Transverse colon (tissue), 4 donors: ENCODE measurements at regions not wholly inside any gene's neighbourhood (a gene's known extent, or its start where the extent isn't known, plus 50 kb on each side); places are given as distances from the start of the nearest gene placed in this dataset.

Experiments used
- DNase-seq: peaks from one replicate; pipeline ENCODE4 v3.0.0-alpha.2; 2019
- H3K27ac ChIP-seq, 4 donors: fragments of 200-600 bp; sonication (generic); 2 replicates each; pipeline ENCODE4 v1.5.1; 2016 to 2018; ENCODE audit warnings: inconsistent platforms in 4 of 4
- H3K27me3 ChIP-seq: fragments of 200-600 bp; sonication (generic); 2 replicates; pipeline ENCODE4 v1.5.1; 2017; ENCODE audit warnings: inconsistent platforms
- H3K36me3 ChIP-seq, 4 donors: fragments of 200-600 bp; sonication (generic); 2 replicates each; pipeline ENCODE4 v1.5.1; 2017 to 2019; ENCODE audit warnings: inconsistent platforms in 4 of 4
- H3K4me1 ChIP-seq, 4 donors: fragments of 200-600 bp; sonication (generic); 2 replicates each; pipeline ENCODE4 v1.5.1; 2017 to 2020; ENCODE audit warnings: inconsistent platforms in 4 of 4
- H3K4me3 ChIP-seq, 4 donors: fragments of 200-600 bp; sonication (generic); 1 replicate in 1 of 4; 2 replicates in 3 of 4; pipeline versions ENCODE4 v1.5.1 to v1.6.1; 2017 to 2019; ENCODE audit warnings: inconsistent platforms in 4 of 4
- H3K9me3 ChIP-seq, 2 donors: fragments of 200-600 bp; sonication (generic); 2 replicates each; pipeline ENCODE4 v1.5.1; 2017 to 2019; ENCODE audit warnings: inconsistent platforms in 2 of 2
- CTCF ChIP-seq, 5 experiments: fragments of 200-600 bp in 3 of 5; fragments of 450-650 bp in 2 of 5; sonication (generic) in 3 of 5; IDR thresholded peaks; 1 replicate in 2 of 5; 2 replicates in 3 of 5; pipeline ENCODE4 v1.5.1; 2016 to 2017; ENCODE audit warnings: antibody characterized with exemption in 5 of 5, inconsistent platforms in 3 of 5, mild to moderate bottlenecking in 2 of 5, moderate library complexity in 1 of 5
- EP300 ChIP-seq: sonication (generic); formaldehyde crosslinking; IDR thresholded peaks from one replicate; pipeline ENCODE4 v1.6.1; 2017; ENCODE audit warnings: antibody characterized with exemption, low read depth
- POLR2A ChIP-seq: fragments of 450-650 bp; IDR thresholded peaks from one replicate; pipeline ENCODE4 v1.6.1; 2016; ENCODE audit warnings: antibody characterized with exemption, mild to moderate bottlenecking, moderate library complexity
- POLR2AphosphoS5 ChIP-seq, 3 donors: sonication (generic); formaldehyde crosslinking; IDR thresholded peaks; one replicate each; pipeline ENCODE4 v1.6.1; 2016; ENCODE audit warnings: antibody characterized with exemption in 3 of 3
- WGBS, 2 donors: methylation state at CpG; one replicate each; pipeline ENCODE4 v1.1.5; 2018; ENCODE audit warnings: low coverage in 1 of 2; 5-methylcytosine and 5-hydroxymethylcytosine counted together
- in situ Hi-C, 4 donors: fragments of 200-750 bp; cut with MboI; loops; one replicate each; pipeline versions ENCODE4 v1.15.0 to v1.15.1; 2017; ENCODE audit warnings: low sequenced_read_pairs in 3 of 4, low pct_ligation_motif_present in 1 of 4, low pct_unique_long_range_greater_than_20kb in 1 of 4
- intact Hi-C: fragments of 100-400 bp; cut with DNase I; formaldehyde crosslinking; loops from one replicate; pipeline ENCODE4 v1.15.1; 2023; ENCODE audit warnings: low total_unique reads

GRCh38 chr4:176924238-176924637 lies 131.5 kb upstream of the VEGFC start:
- Histone ChIP-seq H3K27me3 (no peaks in the 10 kb centered on the region), H3K27ac (no peak overlapping the region), H3K36me3 (no peaks in the 10 kb centered on the region), H3K9me3 (no peaks in the 10 kb centered on the region), H3K4me3 (no peak overlapping the region), H3K4me1 (no peaks in the 10 kb centered on the region)
- TF ChIP-seq EP300 = no peak
- WGBS, 2 donors = 94 to 100% methylated on average over 4 of the region's 4 CpGs
- no peak for DNase-seq
- in situ Hi-C loops (no loop called here), intact Hi-C loops (no loop called here)

- WGBS, 2 donors = 35 to 40% methylated on average over 2 of the region's 2 CpGs
- no peak overlapping the region for H3K27ac ChIP-seq
- H3K4me1 ChIP-seq = no peaks in the 10 kb centered on the region
- H3K4me3 ChIP-seq = no peak overlapping the region
- no peaks in the 10 kb centered on the region for H3K9me3 ChIP-seq
- TF ChIP-seq EP300 (no peak), POLR2A (no peak), CTCF (IDR thresholded peaks at IDR 0.05) (no peak), POLR2AphosphoS5 (IDR thresholded peaks at IDR 0.05) (no peak)
- no peaks in the 10 kb centered on the region for H3K36me3 ChIP-seq
- DNase-seq = no peak
- in situ Hi-C loops (no loop called here), intact Hi-C loops (no loop called here)
- H3K27me3 ChIP-seq = no peaks in the 10 kb centered on the region
These were observed 133.2 kb upstream of the VEGFC start for GRCh38 chr4:176925962-176926361.

- H3K36me3 ChIP-seq = no peaks in the 10 kb centered on the region
- H3K4me3 ChIP-seq = no peak overlapping the region
- no peak for DNase-seq
- no peak overlapping the region for H3K27ac ChIP-seq
- intact Hi-C loops = no loop called here
- no peaks in the 10 kb centered on the region for H3K4me1 ChIP-seq
- in situ Hi-C loops = no loop called here
- TF ChIP-seq CTCF (IDR thresholded peaks at IDR 0.05) (no peak), EP300 (no peak), POLR2AphosphoS5 (IDR thresholded peaks at IDR 0.05) (no peak), POLR2A (no peak)
- H3K27me3 ChIP-seq = no peaks in the 10 kb centered on the region
- 78 to 81% methylated on average over 1 of the region's 1 CpG for WGBS, 2 donors
- H3K9me3 ChIP-seq = no peaks in the 10 kb centered on the region
These were observed 134.4 kb upstream of the VEGFC start for GRCh38 chr4:176927117-176927516.

GRCh38 chr4:176927664-176928063 lies 134.9 kb upstream of the VEGFC start:
- in situ Hi-C loops = no loop called here

More at GRCh38 chr4:176927664-176928063, 134.9 kb upstream of the VEGFC start:
- Histone ChIP-seq H3K9me3 (no peaks in the 10 kb centered on the region), H3K27ac (no peak overlapping the region), H3K4me1 (no peaks in the 10 kb centered on the region), H3K4me3 (no peak overlapping the region), H3K27me3 (no peaks in the 10 kb centered on the region), H3K36me3 (no peaks in the 10 kb centered on the region)
- WGBS, 2 donors = 23 to 28% methylated on average over 2 of the region's 2 CpGs
- no peak for DNase-seq
- no peak for TF ChIP-seq CTCF (IDR thresholded peaks at IDR 0.05)
- no peak for TF ChIP-seq POLR2AphosphoS5 (IDR thresholded peaks at IDR 0.05)
- no peak for TF ChIP-seq POLR2A
- no peak for TF ChIP-seq EP300
- intact Hi-C loops = no loop called here
